ENCODE measurements at regions not wholly inside any gene's neighbourhood (a gene's known extent, or its start where the extent isn't known, plus 50 kb on each side); places are given as distances from the start of the nearest gene placed in this dataset.

DNA sequence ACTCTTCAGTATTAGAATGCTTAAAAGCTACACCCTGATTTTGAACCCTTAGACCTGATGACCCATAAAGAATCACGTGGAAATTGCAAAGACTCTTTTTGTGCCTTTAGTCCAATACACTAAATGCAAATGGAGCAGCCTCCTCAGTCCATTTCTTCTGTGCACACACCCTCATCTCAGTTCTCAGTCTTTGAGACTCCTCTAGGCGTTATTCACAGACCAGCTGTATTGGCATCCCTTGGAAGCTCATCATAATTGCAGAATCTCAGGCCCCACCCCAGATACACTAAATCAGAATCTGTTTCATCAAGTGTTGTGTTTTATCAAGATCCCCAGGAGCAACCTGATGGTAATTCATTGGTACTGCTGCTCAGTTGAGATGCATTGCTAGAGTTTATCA is 335.0 kb upstream of the ATP5MC3 start:
- no peak overlapping the region for H4K5ac ChIP-seq (ENCODE audit: insufficient read length, low read depth, low read length)
- no peaks in the 10 kb centered on the region for H3K23me2 ChIP-seq (ENCODE audit: low read depth, low read length)
- no peak overlapping the region for H3K14ac ChIP-seq (ENCODE audit: insufficient read length)
- no peak for DNase-seq (ENCODE audit: low read depth in 1 of 2, low spot score in 2 of 2)
- H4K91ac ChIP-seq (replicated peaks; ENCODE audit: insufficient read length, low read length) = no peak overlapping the region
- WGBS, 2 experiments (ENCODE audit: extremely low coverage in 1 of 2, insufficient coverage in 1 of 2, insufficient read length in 1 of 2, insufficient replicate concordance in 2 of 2, low coverage in 1 of 2, low lambda C conversion rate in 2 of 2, missing lambda C conversion rate in 1 of 2) = 87% methylated on average over 2 of the region's 2 CpGs; no CpG with 5 or more reads in 1 of the 2 experiments
- H2AK5ac ChIP-seq (ENCODE audit: low read depth, low read length) = no peak overlapping the region
- H3K27me3 ChIP-seq (replicated peaks in 1 of 4; ENCODE audit: control insufficient read depth in 3 of 4, extremely low read depth in 1 of 4, insufficient read depth in 3 of 4, low read length in 3 of 4) = no peaks in the 10 kb centered on the region; a peak in 1 of 7 replicates
- no peak overlapping the region for H2AFZ ChIP-seq (ENCODE audit: low read length)
- H2BK15ac ChIP-seq (ENCODE audit: low read length) = no peak overlapping the region
- ChIA-PET POLR2A (ENCODE audit: partially characterized antibody) (no interaction called here), CTCF (ENCODE audit: partially characterized antibody) (interaction anchor here (1.6 kb wide), 1 partner anchor 160 kb away, joined by 3 read pairs; no protein-coding TSS in a partner anchor)
- H3K4me1 ChIP-seq (replicated peaks in 1 of 4; ENCODE audit: control insufficient read depth in 3 of 4, insufficient read depth in 4 of 4, low read length in 3 of 4) = peaks cover 0 to 3% (median 0%) of the 10 kb centered on the region in 4 experiments; a peak in 2 of 7 replicates
- H3K27ac ChIP-seq (ENCODE audit: low read depth, low read length) = no peak overlapping the region
- no peak overlapping the region for H3K9ac ChIP-seq (replicated peaks in 1 of 4; ENCODE audit: extremely low read depth in 1 of 4, low read depth in 3 of 4, low read length in 3 of 4)
- H3K4ac ChIP-seq (replicated peaks; ENCODE audit: insufficient read length, low read depth, low read length) = no peak overlapping the region
- H3K4me2 ChIP-seq (ENCODE audit: insufficient read depth in 1 of 2, low read depth in 2 of 2, low read length in 2 of 2) = no peak overlapping the region
- H3K9me3 ChIP-seq (ENCODE audit: insufficient read depth in 2 of 2, low read depth in 1 of 2, low read length in 1 of 2) = no peaks in the 10 kb centered on the region
- H3K36me3 ChIP-seq (ENCODE audit: control insufficient read depth in 2 of 4, insufficient read depth in 4 of 4, low read length in 3 of 4) = no peaks in the 10 kb centered on the region
- H3K23ac ChIP-seq (ENCODE audit: insufficient read length) = no peak overlapping the region
- H2BK12ac ChIP-seq (ENCODE audit: low read depth, low read length) = no peak overlapping the region
- H4K20me1 ChIP-seq (replicated peaks in 1 of 2; ENCODE audit: control insufficient read depth in 1 of 2, insufficient read depth in 2 of 2, low read length in 2 of 2) = no peaks in the 10 kb centered on the region
- H3K56ac ChIP-seq (replicated peaks; ENCODE audit: insufficient read length, low read depth, low read length) = no peak overlapping the region
- no peaks in the 10 kb centered on the region for H3K79me2 ChIP-seq (ENCODE audit: control insufficient read depth in 1 of 2, insufficient read depth in 2 of 2, low read length in 2 of 2)
- no peaks in the 10 kb centered on the region for H3K79me1 ChIP-seq (ENCODE audit: low read depth, low read length)
- H4K8ac ChIP-seq (ENCODE audit: extremely low read depth, insufficient read depth, low read length) = no peak overlapping the region
- no peak for FAIRE-seq
- no peak overlapping the region for H3K4me3 ChIP-seq (ENCODE audit: extremely low read depth in 1 of 4, insufficient read depth in 2 of 4, low read depth in 3 of 4, low read length in 4 of 4)
- H3K18ac ChIP-seq (ENCODE audit: extremely low read depth, low read length) = no peak overlapping the region
- no peak overlapping the region for H2BK20ac ChIP-seq (ENCODE audit: low read length)
- no peak overlapping the region for H2BK5ac ChIP-seq (ENCODE audit: low read depth, low read length)
- H2BK120ac ChIP-seq (replicated peaks; ENCODE audit: low read depth, low read length) = no peak overlapping the region
- no peak for TF ChIP-seq PHF8 (conservative IDR thresholded peaks at IDR 0.05; ENCODE audit: low read depth, low read length)
- no peak for TF ChIP-seq KDM5A (IDR thresholded peaks at IDR 0.05; ENCODE audit: low read length)
- TF ChIP-seq TEAD4 (IDR thresholded peaks at IDR 0.05; ENCODE audit: low read depth, low read length) = no peak
- no peak for TF ChIP-seq RAD21 (IDR thresholded peaks at IDR 0.05 in 1 of 2, conservative IDR thresholded peaks at IDR 0.05 in 1 of 2; ENCODE audit: low read depth in 2 of 2, low read length in 2 of 2)
- TF ChIP-seq SP4 (IDR thresholded peaks at IDR 0.05; ENCODE audit: low read length) = no peak
- TF ChIP-seq, protein P1, sequence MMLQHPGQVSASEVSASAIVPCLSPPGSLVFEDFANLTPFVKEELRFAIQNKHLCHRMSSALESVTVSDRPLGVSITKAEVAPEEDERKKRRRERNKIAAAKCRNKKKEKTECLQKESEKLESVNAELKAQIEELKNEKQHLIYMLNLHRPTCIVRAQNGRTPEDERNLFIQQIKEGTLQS (IDR thresholded peaks at IDR 0.05; ENCODE audit: insufficient read depth, low read depth, low read length) = no peak
- TF ChIP-seq RFX5 (IDR thresholded peaks at IDR 0.05; ENCODE audit: borderline replicate concordance, low read depth, low read length) = no peak
- no peak for TF ChIP-seq JUN (IDR thresholded peaks at IDR 0.05; ENCODE audit: low read depth, low read length)

Measured in H1 (cell line).